Gastrocnemius medialis (tissue), 4 donors: ENCODE measurements at regions not wholly inside any gene's neighbourhood (a gene's known extent, or its start where the extent isn't known, plus 50 kb on each side); places are given as distances from the start of the nearest gene placed in this dataset.

ENCODE experiments used
- POLR2A ChIP-seq, 2 donors: fragments of 450-650 bp; IDR thresholded peaks; one replicate each; pipeline ENCODE4 v1.6.1; 2017; ENCODE audit warnings: antibody characterized with exemption in 2 of 2, mild to moderate bottlenecking in 2 of 2, moderate library complexity in 2 of 2
- TF ChIP-seq, protein P1 (sequence below), 5 experiments: fragments of 450-650 bp in 3 of 5; fragments of 200-600 bp in 2 of 5; sonication (generic) in 2 of 5; IDR thresholded peaks in 4 of 5; conservative IDR thresholded peaks in 1 of 5; 1 replicate in 4 of 5; 2 replicates in 1 of 5; pipeline ENCODE4 v1.5.1; 2016 to 2019; ENCODE audit warnings: antibody characterized with exemption in 5 of 5, mild to moderate bottlenecking in 3 of 5, moderate library complexity in 3 of 5

GRCh38 chr3:62954580-62954979 lies 79.4 kb upstream of the CADPS start:
- no peak for TF ChIP-seq POLR2A (IDR thresholded peaks at IDR 0.05)
- TF ChIP-seq, protein P1, sequence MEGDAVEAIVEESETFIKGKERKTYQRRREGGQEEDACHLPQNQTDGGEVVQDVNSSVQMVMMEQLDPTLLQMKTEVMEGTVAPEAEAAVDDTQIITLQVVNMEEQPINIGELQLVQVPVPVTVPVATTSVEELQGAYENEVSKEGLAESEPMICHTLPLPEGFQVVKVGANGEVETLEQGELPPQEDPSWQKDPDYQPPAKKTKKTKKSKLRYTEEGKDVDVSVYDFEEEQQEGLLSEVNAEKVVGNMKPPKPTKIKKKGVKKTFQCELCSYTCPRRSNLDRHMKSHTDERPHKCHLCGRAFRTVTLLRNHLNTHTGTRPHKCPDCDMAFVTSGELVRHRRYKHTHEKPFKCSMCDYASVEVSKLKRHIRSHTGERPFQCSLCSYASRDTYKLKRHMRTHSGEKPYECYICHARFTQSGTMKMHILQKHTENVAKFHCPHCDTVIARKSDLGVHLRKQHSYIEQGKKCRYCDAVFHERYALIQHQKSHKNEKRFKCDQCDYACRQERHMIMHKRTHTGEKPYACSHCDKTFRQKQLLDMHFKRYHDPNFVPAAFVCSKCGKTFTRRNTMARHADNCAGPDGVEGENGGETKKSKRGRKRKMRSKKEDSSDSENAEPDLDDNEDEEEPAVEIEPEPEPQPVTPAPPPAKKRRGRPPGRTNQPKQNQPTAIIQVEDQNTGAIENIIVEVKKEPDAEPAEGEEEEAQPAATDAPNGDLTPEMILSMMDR (IDR thresholded peaks at IDR 0.05 in 4 of 5, conservative IDR thresholded peaks at IDR 0.05 in 1 of 5), result no peak
